OCI-LY3 (cell line): ENCODE measurements at regions not wholly inside any gene's neighbourhood (a gene's known extent, or its start where the extent isn't known, plus 50 kb on each side); places are given as distances from the start of the nearest gene placed in this dataset.

Experiments
- H2AFZ ChIP-seq: fragments of 200-600, 300-600 bp; shearing (Covaris generic); 2 replicates; pipeline ENCODE4 v1.6.0; 2014; ENCODE audit warnings: antibody characterized with exemption, low read depth, low read length
- H3K27ac ChIP-seq: fragments of 200-600, 300-600 bp; sonication (generic); 2 replicates; pipeline ENCODE4 v1.5.1; 2014; ENCODE audit warnings: mild to moderate bottlenecking, low read length, moderate library complexity, mixed read lengths
- H3K27me3 ChIP-seq: fragments of 200-600, 300-600 bp; sonication (generic); 2 replicates; pipeline ENCODE4 v1.6.1; 2014; ENCODE audit warnings: low read depth, low read length, mixed read lengths
- H3K36me3 ChIP-seq: fragments of 200-600, 300-600 bp; sonication (generic); replicated peaks from 2 replicates; pipeline ENCODE3; 2014; ENCODE audit warnings: low read depth, low read length, mixed read lengths
- H3K4me1 ChIP-seq: fragments of 300-600, 200-600 bp; sonication (generic); 2 replicates; pipeline ENCODE4 v1.6.1; 2014; ENCODE audit warnings: low read length, mixed read lengths
- H3K4me2 ChIP-seq: fragments of 200-600, 300-600 bp; sonication (generic); 2 replicates; pipeline ENCODE4 v1.6.1; 2014; ENCODE audit warnings: low read length, mixed read lengths
- H3K4me3 ChIP-seq: fragments of 300-600, 200-600 bp; sonication (generic); 2 replicates; pipeline ENCODE4 v1.5.1; 2014; ENCODE audit warnings: antibody characterized with exemption, mild to moderate bottlenecking, low read length, moderate library complexity
- H3K79me2 ChIP-seq: fragments of 300-600, 200-600 bp; shearing (Covaris generic); 2 replicates; pipeline ENCODE4 v1.6.1; 2014; ENCODE audit warnings: mild to moderate bottlenecking, low read length, mixed read lengths
- H3K9ac ChIP-seq: fragments of 300-600, 200-600 bp; shearing (Covaris generic); 2 replicates; pipeline ENCODE4 v1.6.0; 2014; ENCODE audit warnings: mild to moderate bottlenecking, low read length, moderate library complexity
- H3K9me3 ChIP-seq: fragments of 200-600, 300-600 bp; shearing (Covaris generic); 2 replicates; pipeline ENCODE4 v1.6.1; 2014; ENCODE audit warnings: low read length, mixed read lengths; ENCODE audit not compliant: insufficient read depth
- H4K20me1 ChIP-seq: fragments of 200-600, 300-600 bp; sonication (generic); 2 replicates; pipeline ENCODE4 v1.6.1; 2016; ENCODE audit warnings: low read length, mixed read lengths; ENCODE audit not compliant: insufficient read depth
- EZH2phosphoT487 ChIP-seq: fragments of 200-600 bp; shearing (Covaris generic); IDR thresholded peaks from 2 replicates; pipeline ENCODE4 v1.6.1; 2018; ENCODE audit warnings: antibody characterized with exemption, mixed run types, low read depth
- TF ChIP-seq, protein P1 (sequence below): fragments of 200-600, 300-600 bp; sonication (generic); IDR thresholded peaks from 2 replicates; pipeline ENCODE4 v1.5.1; 2014; ENCODE audit warnings: antibody characterized with exemption, low read length, low read depth

DNA sequence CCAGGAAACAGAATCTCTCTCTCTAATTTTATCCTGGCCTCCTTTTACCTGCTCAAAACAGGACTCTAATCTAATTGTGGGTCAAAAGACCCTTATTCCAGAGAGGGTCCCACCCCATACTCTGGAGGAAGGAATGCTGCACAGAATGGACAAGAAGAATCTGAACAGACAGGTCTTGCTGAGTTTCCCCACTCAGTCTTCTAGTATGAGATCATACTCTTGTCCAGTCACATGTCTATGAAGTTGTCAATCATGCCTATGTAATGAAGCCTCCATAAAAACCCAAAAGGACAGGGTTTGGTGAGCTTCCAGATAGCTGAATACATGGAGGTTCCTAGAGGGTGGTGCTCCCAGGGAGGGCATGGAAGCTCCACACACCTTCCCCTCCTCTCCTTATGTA, 123.9 kb upstream of the FER start:
- no peaks in the 10 kb centered on the region for H3K79me2 ChIP-seq
- H3K4me1 ChIP-seq, result no peaks in the 10 kb centered on the region
- no peak overlapping the region for H2AFZ ChIP-seq
- H4K20me1 ChIP-seq, result no peaks in the 10 kb centered on the region
- no peak overlapping the region for H3K4me2 ChIP-seq
- no peak overlapping the region for H3K4me3 ChIP-seq
- no peaks in the 10 kb centered on the region for H3K27me3 ChIP-seq
- H3K9me3 ChIP-seq, result no peaks in the 10 kb centered on the region
- no peaks in the 10 kb centered on the region for H3K36me3 ChIP-seq
- TF ChIP-seq, protein P1, sequence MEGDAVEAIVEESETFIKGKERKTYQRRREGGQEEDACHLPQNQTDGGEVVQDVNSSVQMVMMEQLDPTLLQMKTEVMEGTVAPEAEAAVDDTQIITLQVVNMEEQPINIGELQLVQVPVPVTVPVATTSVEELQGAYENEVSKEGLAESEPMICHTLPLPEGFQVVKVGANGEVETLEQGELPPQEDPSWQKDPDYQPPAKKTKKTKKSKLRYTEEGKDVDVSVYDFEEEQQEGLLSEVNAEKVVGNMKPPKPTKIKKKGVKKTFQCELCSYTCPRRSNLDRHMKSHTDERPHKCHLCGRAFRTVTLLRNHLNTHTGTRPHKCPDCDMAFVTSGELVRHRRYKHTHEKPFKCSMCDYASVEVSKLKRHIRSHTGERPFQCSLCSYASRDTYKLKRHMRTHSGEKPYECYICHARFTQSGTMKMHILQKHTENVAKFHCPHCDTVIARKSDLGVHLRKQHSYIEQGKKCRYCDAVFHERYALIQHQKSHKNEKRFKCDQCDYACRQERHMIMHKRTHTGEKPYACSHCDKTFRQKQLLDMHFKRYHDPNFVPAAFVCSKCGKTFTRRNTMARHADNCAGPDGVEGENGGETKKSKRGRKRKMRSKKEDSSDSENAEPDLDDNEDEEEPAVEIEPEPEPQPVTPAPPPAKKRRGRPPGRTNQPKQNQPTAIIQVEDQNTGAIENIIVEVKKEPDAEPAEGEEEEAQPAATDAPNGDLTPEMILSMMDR, result no peak
- TF ChIP-seq EZH2phosphoT487, result no peak
- H3K9ac ChIP-seq, result no peak overlapping the region
- no peak overlapping the region for H3K27ac ChIP-seq

DNA sequence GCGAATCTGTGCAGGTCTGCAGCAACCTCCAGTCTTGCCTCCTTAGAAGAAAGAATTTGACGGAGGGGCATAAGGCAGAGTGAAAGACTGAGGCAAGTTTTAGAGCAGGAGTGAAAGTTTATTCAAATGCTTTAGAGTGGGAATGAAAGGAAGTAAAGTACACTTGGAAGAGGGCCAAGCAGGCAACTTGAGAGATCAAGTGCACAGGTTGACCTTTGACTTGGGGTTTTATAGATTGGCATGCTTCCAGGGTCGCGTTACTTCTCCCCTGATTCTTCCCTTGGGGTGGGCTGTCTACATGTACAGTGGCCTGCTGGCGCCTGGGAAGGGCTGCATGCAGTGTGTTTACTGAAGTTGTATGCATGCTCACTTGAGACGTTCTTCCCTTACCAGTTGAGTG, 127.2 kb upstream of the FER start:
- H3K9ac ChIP-seq, result no peak overlapping the region
- H3K27me3 ChIP-seq, result no peaks in the 10 kb centered on the region
- H2AFZ ChIP-seq, result no peak overlapping the region
- H3K9me3 ChIP-seq, result no peaks in the 10 kb centered on the region
- no peaks in the 10 kb centered on the region for H3K4me1 ChIP-seq
- TF ChIP-seq, protein P1, result no peak
- TF ChIP-seq EZH2phosphoT487, result no peak
- no peaks in the 10 kb centered on the region for H3K79me2 ChIP-seq
- H3K4me2 ChIP-seq, result no peak overlapping the region
- no peaks in the 10 kb centered on the region for H4K20me1 ChIP-seq
- no peaks in the 10 kb centered on the region for H3K36me3 ChIP-seq
- H3K27ac ChIP-seq, result no peak overlapping the region
- no peak overlapping the region for H3K4me3 ChIP-seq

GRCh38 chr5:108619815-108620214, 127.9 kb upstream of the FER start:
- no peaks in the 10 kb centered on the region for H3K27me3 ChIP-seq
- no peak overlapping the region for H3K27ac ChIP-seq
- no peaks in the 10 kb centered on the region for H3K9me3 ChIP-seq
- H3K79me2 ChIP-seq, result no peaks in the 10 kb centered on the region
- no peak overlapping the region for H3K4me3 ChIP-seq
- H3K4me2 ChIP-seq, result no peak overlapping the region
- no peaks in the 10 kb centered on the region for H4K20me1 ChIP-seq
- H3K4me1 ChIP-seq, result no peaks in the 10 kb centered on the region
- H2AFZ ChIP-seq, result no peak overlapping the region
- H3K36me3 ChIP-seq, result no peaks in the 10 kb centered on the region
- no peak for TF ChIP-seq EZH2phosphoT487
- TF ChIP-seq, protein P1, result no peak
- H3K9ac ChIP-seq, result no peak overlapping the region

GRCh38 chr5:108617467-108618435, 129.9 kb upstream of the FER start:
- H3K4me2 ChIP-seq, result no peak overlapping the region
- no peak overlapping the region for H2AFZ ChIP-seq
- no peaks in the 10 kb centered on the region for H4K20me1 ChIP-seq
- H3K4me1 ChIP-seq, result no peaks in the 10 kb centered on the region
- H3K4me3 ChIP-seq, result no peak overlapping the region
- no peaks in the 10 kb centered on the region for H3K36me3 ChIP-seq
- H3K27me3 ChIP-seq, result no peaks in the 10 kb centered on the region
- no peaks in the 10 kb centered on the region for H3K79me2 ChIP-seq
- no peak overlapping the region for H3K27ac ChIP-seq
- H3K9ac ChIP-seq, result no peak overlapping the region
- no peaks in the 10 kb centered on the region for H3K9me3 ChIP-seq
- TF ChIP-seq EZH2phosphoT487, result no peak
- TF ChIP-seq, protein P1, result no peak
